Heart left ventricle (tissue), 13 donors: ENCODE measurements at regions not wholly inside any gene's neighbourhood (a gene's known extent, or its start where the extent isn't known, plus 50 kb on each side); places are given as distances from the start of the nearest gene placed in this dataset.

Source experiments
- CTCF ChIP-seq, 12 donors: fragments of 200-600 bp; sonication (generic) in 4 of 12; IDR thresholded peaks; one replicate each; pipeline versions ENCODE4 v1.5.0 to v1.8.0; 2018 to 2022; ENCODE audit warnings: antibody characterized with exemption in 12 of 12, mild to moderate bottlenecking in 5 of 12
- POLR2A ChIP-seq, 2 donors: fragments of 450-650 bp; IDR thresholded peaks; one replicate each; pipeline ENCODE4 v1.6.1; 2017; ENCODE audit warnings: antibody characterized with exemption in 2 of 2, mild to moderate bottlenecking in 2 of 2, moderate library complexity in 2 of 2
- donor health status: ischemic (EF 13 %, LVEDD 7.1; RV severe dilation, severe dysfunction).
- donor health status: DM: no; HTN: yes; CAD: no.
- donor health status: DM: no; HTN: no; CAD: no.
- donor health status: ischemic (EF 25% LVEDD 6.9; RV normal size, moderate dysfunction).
- donor health status: ischemic (EF 25% LVEDD 5.7; RV mildly dilated, moderate dysfunction).
- donor health status: ischemic (EF 35%, LVEDD 5.7; RV mildly dilated, moderate dysfunction).
- donor health status: nonischemic (EF 11% LVEDD 7.7; RV severe dilation, severe dysfunction).
- donor health status: DM: yes; HTN: yes; CAD: no.
- donor health status: PGD.
- donor health status: ischemic (EF 29% LVEDD 5.4; RV normal size, mild dysfunction).
- donor health status: nonischemic (EF 23%, LVEDD 6.1; RV moderate dilation, normal function).

DNA sequence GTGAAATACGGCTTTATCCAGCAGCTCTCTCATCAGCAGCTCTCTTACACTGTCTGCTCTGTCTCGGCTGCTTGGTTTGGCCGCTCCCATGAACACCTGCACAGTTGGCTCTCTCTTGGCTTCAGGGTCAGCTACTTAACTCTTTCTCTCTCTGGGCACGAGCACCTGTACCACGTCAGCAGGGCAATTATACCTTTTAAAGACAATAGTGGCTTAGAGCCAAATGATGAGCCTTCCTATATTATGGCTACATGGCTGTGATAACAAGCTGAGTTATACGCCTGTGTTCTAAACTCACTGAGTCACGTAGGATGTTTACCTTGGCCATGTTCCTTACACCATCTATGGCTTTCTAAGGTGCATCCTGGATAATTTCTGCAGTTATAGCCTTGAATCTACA lies 69.2 kb upstream of the CTNND2 start:
- no peak for TF ChIP-seq CTCF (IDR thresholded peaks at IDR 0.05)
- no peak for TF ChIP-seq POLR2A (IDR thresholded peaks at IDR 0.05)
